Frontal cortex (tissue), 3 donors: ENCODE measurements at regions not wholly inside any gene's neighbourhood (a gene's known extent, or its start where the extent isn't known, plus 50 kb on each side); places are given as distances from the start of the nearest gene placed in this dataset.

ENCODE experiments used
- DNase-seq, 2 donors: peaks; one replicate each; pipeline ENCODE4 v3.0.0; 2012; ENCODE audit warnings: low spot score in 2 of 2
- FAIRE-seq: peaks from 2 replicates; lab custom pipeline; 2012; peaks lifted over from hg19 to GRCh38; lab: Jason Lieb, UNC
- donor health status: control.
- donor health status: control.
- donor health status: control.

DNA sequence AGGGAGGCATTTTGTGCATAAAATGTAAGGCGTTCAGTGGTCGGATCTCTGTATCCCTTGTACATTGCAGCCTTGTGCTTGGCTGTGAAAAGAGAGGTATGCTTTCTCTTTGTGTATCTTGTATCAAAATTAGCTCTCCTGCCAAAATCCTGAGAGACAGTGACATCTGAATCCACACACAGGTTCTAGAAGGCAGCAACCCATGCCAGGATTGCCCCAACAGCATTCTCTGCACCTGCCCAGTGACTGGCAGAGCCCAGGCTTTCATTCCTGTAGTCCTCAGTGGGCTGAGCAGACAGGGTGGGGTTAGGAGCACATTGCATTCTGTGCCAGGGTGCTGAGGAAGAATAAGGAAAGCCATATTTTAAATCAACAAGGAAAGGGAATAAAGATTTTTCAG lies 740.3 kb upstream of the RAB6C start:
- no peak for FAIRE-seq
- DNase-seq = no peak

- FAIRE-seq = no peak
- DNase-seq = no peak
Measured at GRCh38 chr2:129240061-129240460, 739.4 kb upstream of the RAB6C start.

- FAIRE-seq = no peak
- DNase-seq = no peak
Measured at GRCh38 chr2:129242269-129242668, 737.2 kb upstream of the RAB6C start.

DNA sequence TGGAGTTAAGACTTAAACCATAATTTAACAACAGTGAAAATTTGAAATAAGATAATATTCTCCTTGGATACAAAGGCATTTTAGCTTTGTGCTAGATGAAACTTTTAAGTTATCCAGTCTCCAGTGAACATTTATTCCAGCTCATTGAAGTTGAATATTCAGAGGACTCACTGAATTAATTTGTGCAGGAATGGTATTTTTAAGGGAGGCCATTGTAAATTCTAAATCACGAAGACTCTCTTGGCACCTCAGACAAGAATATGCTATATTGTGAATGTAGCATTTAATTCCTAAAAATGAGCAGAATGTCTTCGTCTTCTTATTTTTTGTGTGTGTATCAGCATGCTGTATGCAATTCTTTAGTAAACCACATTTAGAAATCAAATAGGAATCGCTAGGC lies 731.7 kb upstream of the RAB6C start:
- FAIRE-seq (no peak), DNase-seq (no peak)

DNA sequence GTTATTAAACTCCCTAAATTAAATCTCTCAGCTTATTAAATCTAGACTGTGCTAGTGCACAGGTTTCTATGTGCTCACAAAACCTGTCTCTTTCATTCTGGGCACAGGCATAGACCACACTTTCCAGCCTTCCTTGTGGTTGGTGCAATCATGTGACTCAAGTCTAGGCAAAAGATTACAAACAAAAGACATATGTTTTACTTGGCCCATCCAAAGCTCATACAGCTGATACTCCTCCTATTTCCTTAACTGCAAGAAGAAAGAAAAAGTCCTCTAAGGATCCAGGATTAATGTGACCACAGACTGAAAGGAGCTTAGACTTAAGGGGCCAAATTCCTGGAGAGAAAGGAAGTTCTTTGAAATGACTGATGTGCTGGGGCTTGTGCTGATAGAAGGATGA lies 731.3 kb upstream of the RAB6C start:
- no peak for FAIRE-seq
- no peak for DNase-seq

DNA sequence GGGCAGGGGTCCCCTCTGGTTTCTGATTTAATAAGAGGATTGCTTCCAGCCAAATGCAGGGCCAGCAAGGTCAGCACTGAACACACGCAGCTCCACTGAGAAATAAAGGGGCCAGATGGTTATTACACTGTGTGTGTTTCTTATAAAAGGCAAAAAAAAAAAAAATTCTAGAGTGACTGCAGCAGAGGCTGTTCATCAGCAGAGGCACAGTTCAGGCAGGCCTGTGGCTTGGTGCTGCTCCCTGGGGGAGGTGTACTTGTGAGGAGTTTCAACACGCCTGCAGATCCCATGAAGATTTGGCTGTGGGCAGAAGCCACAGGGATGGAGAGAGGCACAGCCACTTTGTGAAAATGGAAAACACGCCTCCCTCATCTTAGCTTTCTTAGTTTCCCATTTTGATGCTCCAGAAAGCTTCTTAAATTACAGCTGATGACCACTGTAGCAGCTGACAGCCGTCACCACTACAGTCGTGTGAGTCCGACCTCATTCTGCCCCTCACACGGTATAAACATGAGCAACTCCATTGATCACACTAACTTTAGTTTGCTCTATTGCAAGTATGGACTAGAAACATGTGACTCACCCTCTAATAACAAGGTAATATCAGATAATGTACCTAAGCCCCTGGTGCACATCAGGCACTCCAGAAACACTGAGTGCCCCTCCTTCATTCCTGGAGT lies 726.5 kb upstream of the RAB6C start:
- no peak for FAIRE-seq

GRCh38 chr2:129253461-129253812 lies 726.0 kb upstream of the RAB6C start:
- FAIRE-seq (no peak), DNase-seq (no peak)

More for the DNA sequence above, 726.5 kb upstream of the RAB6C start:
- DNase-seq = no peak

DNA sequence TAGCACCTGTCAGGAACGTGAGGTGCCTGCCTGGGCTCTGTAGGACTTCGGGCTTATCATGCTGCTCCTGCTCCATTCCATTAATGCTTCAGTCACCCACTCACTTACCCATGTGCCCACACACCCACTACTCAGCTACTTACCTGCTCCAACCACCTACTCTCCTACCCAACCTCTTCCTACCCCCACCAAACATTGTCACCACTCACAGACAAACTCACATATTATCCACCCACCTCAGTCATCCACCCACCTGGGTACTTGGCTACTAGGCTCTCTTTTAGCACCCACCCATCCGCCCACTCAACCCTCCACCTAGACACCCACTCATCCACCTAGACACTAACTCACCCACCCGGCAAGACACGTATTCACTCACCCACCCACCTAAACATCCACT lies 724.7 kb upstream of the RAB6C start:
- DNase-seq (no peak), FAIRE-seq (no peak)

GRCh38 chr2:129255610-129256313 lies 723.7 kb upstream of the RAB6C start:
- DNase-seq (no peak), FAIRE-seq (no peak)

GRCh38 chr2:129256642-129257041 lies 722.8 kb upstream of the RAB6C start:
- no peak for DNase-seq
- no peak for FAIRE-seq

- FAIRE-seq (no peak), DNase-seq (no peak)
Measured at GRCh38 chr2:129262934-129263333, 716.5 kb upstream of the RAB6C start.

DNA sequence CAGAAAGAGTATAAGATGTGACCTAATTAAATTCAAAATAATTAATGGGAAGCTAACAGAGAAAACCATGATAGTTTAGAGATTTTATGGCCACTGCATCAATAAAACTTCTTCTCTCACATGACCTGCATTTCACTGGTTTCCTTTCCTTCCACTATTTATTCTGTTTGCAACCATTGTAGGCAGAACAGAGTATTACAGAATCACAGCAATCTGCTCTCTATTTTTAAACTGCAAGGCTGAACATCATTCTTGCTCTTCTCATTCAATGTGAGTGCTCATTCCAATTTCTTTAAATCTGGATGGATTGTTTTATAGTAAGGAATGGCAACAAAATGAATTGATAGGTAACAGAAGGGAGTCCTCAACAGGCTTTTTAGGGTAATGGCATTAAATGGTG lies 715.5 kb upstream of the RAB6C start:
- FAIRE-seq (no peak), DNase-seq (no peak)

DNA sequence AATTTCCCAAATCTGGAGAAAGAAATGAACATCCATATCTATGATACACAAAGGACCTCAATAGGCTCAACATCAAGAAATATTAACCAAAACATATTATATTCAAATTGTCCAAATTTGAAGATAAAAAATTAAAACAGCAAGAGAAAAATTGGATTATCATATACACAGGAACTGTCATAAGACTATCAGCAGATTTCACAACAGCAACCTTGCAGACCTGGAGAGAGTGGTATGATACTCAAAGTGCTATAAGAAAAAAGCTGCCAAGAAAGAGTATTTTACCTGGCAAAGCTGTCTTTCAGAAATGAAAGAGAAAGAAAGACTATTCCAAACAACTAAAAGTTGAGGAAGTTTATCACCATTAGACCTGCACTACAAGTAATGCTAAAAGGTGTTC lies 711.9 kb upstream of the RAB6C start:
- no peak for FAIRE-seq
- DNase-seq = no peak

DNA sequence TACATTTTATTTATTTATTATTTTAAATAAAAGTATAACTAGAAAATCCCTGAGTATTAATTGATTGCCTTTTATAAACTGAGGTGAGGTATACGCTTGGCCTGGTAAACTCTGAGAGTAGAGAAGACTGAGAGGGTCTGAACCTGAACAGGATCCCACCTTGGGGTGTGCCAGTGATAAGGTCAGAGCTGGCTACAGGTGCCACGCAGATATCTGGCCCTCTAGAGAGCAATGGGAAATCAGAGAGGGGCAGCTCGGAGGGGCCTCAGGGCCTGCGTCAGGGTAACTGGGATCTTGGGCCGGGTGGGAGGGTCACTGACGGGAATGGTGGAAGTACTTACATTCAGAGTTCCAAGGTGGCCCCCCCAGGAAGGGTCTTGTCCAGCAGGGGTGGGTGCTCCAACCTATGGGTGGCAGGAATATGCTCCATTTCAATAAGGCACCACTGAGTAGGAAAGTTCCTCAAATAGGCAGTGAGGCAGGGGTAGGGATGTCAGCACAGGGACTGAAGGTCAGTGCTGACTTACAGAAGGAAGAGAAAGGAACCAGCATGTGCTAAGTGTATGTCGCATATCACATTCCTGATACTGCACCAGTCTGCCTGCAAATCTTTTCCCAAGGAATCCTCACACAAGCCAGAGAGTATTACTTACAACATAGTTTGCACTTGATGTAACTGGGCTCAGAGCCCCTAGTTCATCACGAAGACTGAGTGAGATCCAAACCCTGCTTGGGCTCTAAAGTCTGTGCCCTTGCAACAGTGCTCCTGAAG lies 706.0 kb upstream of the RAB6C start:
- no peak for FAIRE-seq

GRCh38 chr2:129274038-129274415 lies 705.4 kb upstream of the RAB6C start:
- DNase-seq (no peak), FAIRE-seq (no peak)

More for the DNA sequence above, 706.0 kb upstream of the RAB6C start:
- no peak for DNase-seq

GRCh38 chr2:129274918-129275317 lies 704.5 kb upstream of the RAB6C start:
- no peak for DNase-seq
- FAIRE-seq = no peak

DNA sequence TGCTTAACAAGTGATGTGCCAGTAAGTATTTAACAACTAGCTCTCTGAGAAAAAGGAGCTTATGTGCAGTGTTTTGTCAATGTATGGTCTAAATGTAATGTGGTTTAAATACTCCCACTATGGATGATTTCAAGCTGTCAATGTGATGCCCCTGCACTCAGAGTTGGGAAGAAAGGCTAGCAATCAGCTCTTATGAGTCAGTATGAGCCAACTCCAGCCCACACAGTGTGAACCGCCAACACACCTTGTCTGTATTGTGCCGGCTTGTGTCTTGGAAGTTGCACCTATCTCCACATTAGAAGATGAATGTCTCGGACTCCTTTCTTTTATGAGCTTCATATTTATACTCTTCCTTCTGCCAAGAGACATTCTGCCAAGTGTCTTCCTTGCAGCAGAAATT lies 703.8 kb upstream of the RAB6C start:
- no peak for FAIRE-seq
- DNase-seq = no peak

DNA sequence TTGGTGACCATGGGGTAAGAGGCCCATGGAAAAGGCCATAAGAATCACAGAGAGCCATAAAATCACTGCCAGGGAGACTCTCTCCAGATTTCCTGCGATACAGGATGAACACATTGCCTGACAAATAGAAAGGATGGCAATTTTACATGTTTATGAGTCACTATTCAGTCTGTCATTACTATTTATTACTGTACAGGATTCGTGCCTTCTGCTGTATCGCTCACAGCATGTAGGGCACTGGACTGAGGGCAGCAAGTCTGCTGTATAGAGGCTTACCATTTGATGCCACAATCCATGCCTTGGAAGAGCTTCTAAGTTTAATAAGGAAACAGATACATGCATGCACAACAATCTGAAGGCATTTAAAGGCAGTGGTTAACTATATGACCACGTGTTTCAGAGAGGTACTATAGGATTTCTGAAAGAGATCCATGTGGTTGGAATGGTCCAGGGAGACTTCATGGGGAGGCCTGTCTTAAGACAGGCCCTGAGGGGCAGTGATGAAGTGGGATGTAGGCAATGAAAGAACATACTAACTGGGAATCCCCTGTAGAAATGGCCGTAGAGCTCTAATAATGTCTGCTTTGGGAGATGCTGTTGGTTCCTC lies 702.4 kb upstream of the RAB6C start:
- no peak for FAIRE-seq
- DNase-seq = no peak

DNA sequence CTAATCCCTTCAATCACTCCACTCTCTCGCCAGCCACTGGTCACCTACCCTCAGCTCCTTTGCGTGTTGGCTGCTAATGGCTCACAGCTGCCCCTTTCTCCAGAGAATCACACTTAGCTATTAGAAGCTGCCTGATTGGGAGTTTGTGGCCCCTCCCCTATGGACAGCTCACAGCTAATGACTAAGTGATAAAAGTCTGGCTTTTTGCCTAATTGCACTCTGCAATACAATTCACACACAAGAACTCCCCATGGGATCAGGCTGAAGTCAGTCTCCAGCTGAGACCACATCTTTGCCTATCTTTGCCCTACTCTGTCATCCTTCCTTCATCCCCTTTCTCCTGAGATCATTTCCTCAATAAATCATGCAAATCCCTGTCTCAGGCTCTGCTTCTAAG lies 701.9 kb upstream of the RAB6C start:
- DNase-seq (no peak), FAIRE-seq (no peak)

GRCh38 chr2:129281791-129282530 lies 697.5 kb upstream of the RAB6C start:
- FAIRE-seq (no peak), DNase-seq (no peak)
